IMR-90 (cell line): ENCODE measurements at regions not wholly inside any gene's neighbourhood (a gene's known extent, or its start where the extent isn't known, plus 50 kb on each side); places are given as distances from the start of the nearest gene placed in this dataset.
A peak's percentile ranks its signal among the peaks of the same experiment; 100 is the strongest.

Source experiments
- ATAC-seq: fragments of 200-7000 bp; cut with Tn5 transposase; 2 replicates; pipeline ENCODE4 v1.9.1; 2020; ENCODE audit warnings: low read depth, mild to moderate bottlenecking, moderate library complexity
- BruUV-seq: library from RNA; stranded (reverse); fragments of 400-500 nt; replicated peaks from 2 replicates; lab custom pipeline; 2021; lab: Mats Ljungman, UMichigan
- CTCF ChIA-PET: fragments of 300-600 bp; formaldehyde crosslinking; extraction: SDS; loops from one replicate; lab custom pipeline; 2021; ENCODE audit warnings: antibody characterized with exemption; lab: Yijun Ruan, JAX
- POLR2A ChIA-PET: fragments of 300-600 bp; sonication (Branson Sonifier 250); formaldehyde crosslinking; loops from one replicate; lab custom pipeline; 2022; ENCODE audit warnings: antibody characterized with exemption; ENCODE audit not compliant: unreplicated experiment; lab: Charles Lee
- DNase-seq: peaks from one replicate; pipeline ENCODE4 v3.0.0; 2013
- H2AFZ ChIP-seq: replicated peaks from 2 replicates; pipeline ENCODE3; 2013; ENCODE audit warnings: low read length, mild to moderate bottlenecking; ENCODE audit not compliant: poor library complexity
- H2AK5ac ChIP-seq: 2 replicates; pipeline ENCODE4 v1.6.1; 2013; ENCODE audit warnings: low read depth, low read length, inconsistent platforms
- H2AK9ac ChIP-seq: replicated peaks from 2 replicates; pipeline ENCODE3; 2013; ENCODE audit warnings: mild to moderate bottlenecking, low read depth, low read length, moderate library complexity; ENCODE audit not compliant: poor library complexity
- H2BK120ac ChIP-seq: 2 replicates; pipeline ENCODE4 v1.6.1; 2013; ENCODE audit warnings: low read depth, low read length, inconsistent platforms
- H2BK15ac ChIP-seq: 3 replicates; pipeline ENCODE4 v1.6.1; 2013; ENCODE audit warnings: low read depth, low read length, inconsistent platforms
- H2BK20ac ChIP-seq: 2 replicates; pipeline ENCODE4 v1.6.1; 2013; ENCODE audit warnings: low read depth, mild to moderate bottlenecking, inconsistent platforms, low read length, moderate library complexity
- H2BK5ac ChIP-seq: 2 replicates; pipeline ENCODE4 v1.6.1; 2013; ENCODE audit warnings: mild to moderate bottlenecking, low read depth, low read length, inconsistent platforms; ENCODE audit not compliant: poor library complexity, severe bottlenecking
- H3K14ac ChIP-seq: replicated peaks from 2 replicates; pipeline ENCODE4 v1.6.1; 2013; ENCODE audit warnings: low read depth, low read length, inconsistent platforms
- H3K18ac ChIP-seq: 2 replicates; pipeline ENCODE4 v1.6.1; 2013; ENCODE audit warnings: low read depth, low read length, control low read depth
- H3K23ac ChIP-seq: 2 replicates; pipeline ENCODE4 v1.6.1; 2013; ENCODE audit warnings: low read depth, low read length, inconsistent platforms
- H3K27ac ChIP-seq: 2 replicates; pipeline ENCODE4 v1.5.1; 2013; ENCODE audit warnings: mild to moderate bottlenecking, control low read depth, low read length; ENCODE audit not compliant: insufficient read depth
- H3K27me3 ChIP-seq: 2 replicates; pipeline ENCODE4 v1.6.1; 2013; ENCODE audit warnings: low read length; ENCODE audit not compliant: control insufficient read depth, insufficient read depth
- H3K36me3 ChIP-seq: 2 replicates; pipeline ENCODE4 v1.6.1; 2013; ENCODE audit warnings: low read length, mixed read lengths; ENCODE audit not compliant: control insufficient read depth, insufficient read depth
- H3K4ac ChIP-seq: 2 replicates; pipeline ENCODE4 v1.6.1; 2013; ENCODE audit warnings: low read depth, low read length, inconsistent platforms
- H3K4me1 ChIP-seq: 2 replicates; pipeline ENCODE4 v1.6.1; 2013; ENCODE audit warnings: low read length, mixed read lengths; ENCODE audit not compliant: control insufficient read depth, insufficient read depth
- H3K4me2 ChIP-seq: 2 replicates; pipeline ENCODE4 v1.6.1; 2013; ENCODE audit warnings: low read depth, mild to moderate bottlenecking, control low read depth, low read length, moderate library complexity
- H3K4me3 ChIP-seq: 2 replicates; pipeline ENCODE4 v1.5.1; 2013; ENCODE audit warnings: low read depth, mild to moderate bottlenecking, control low read depth, low read length, moderate library complexity; ENCODE audit not compliant: insufficient read depth
- H3K56ac ChIP-seq: 2 replicates; pipeline ENCODE4 v1.6.1; 2013; ENCODE audit warnings: low read length, inconsistent platforms; ENCODE audit not compliant: insufficient read depth; ENCODE audit errors: extremely low read depth
- H3K79me1 ChIP-seq, 2 experiments: 2 replicates each; pipeline ENCODE4 v1.6.1; 2013; ENCODE audit warnings: low read length in 2 of 2, inconsistent platforms in 1 of 2, low read depth in 1 of 2
- H3K9ac ChIP-seq: 2 replicates; pipeline ENCODE4 v1.6.1; 2013; ENCODE audit warnings: low read depth, low read length, control low read depth
- H3K9me1 ChIP-seq: 2 replicates; pipeline ENCODE4 v1.6.1; 2013; ENCODE audit warnings: low read length, inconsistent platforms; ENCODE audit not compliant: insufficient read depth
- H3K9me3 ChIP-seq: 2 replicates; pipeline ENCODE4 v1.6.1; 2013; ENCODE audit warnings: low read length; ENCODE audit not compliant: control insufficient read depth, insufficient read depth
- H4K20me1 ChIP-seq: 2 replicates; pipeline ENCODE4 v1.6.1; 2013; ENCODE audit warnings: low read length, inconsistent platforms; ENCODE audit not compliant: insufficient read depth
- H4K5ac ChIP-seq: 2 replicates; pipeline ENCODE4 v1.6.1; 2013; ENCODE audit warnings: mild to moderate bottlenecking, low read depth, low read length, control low read depth
- H4K8ac ChIP-seq, 2 experiments: 2 replicates each; pipeline ENCODE4 v1.6.1; 2013; ENCODE audit warnings: low read depth in 2 of 2, low read length in 2 of 2, control low read depth in 1 of 2, inconsistent platforms in 1 of 2
- H4K91ac ChIP-seq: 2 replicates; pipeline ENCODE4 v1.6.1; 2013; ENCODE audit warnings: low read depth, low read length, inconsistent platforms; ENCODE audit not compliant: insufficient read depth
- BHLHE40 ChIP-seq: fragments of 150-350 bp; IDR thresholded peaks from 2 replicates; pipeline ENCODE4 v1.6.1; 2016; ENCODE audit warnings: mild to moderate bottlenecking, low read depth, low read length
- CEBPB ChIP-seq: IDR thresholded peaks from 2 replicates; pipeline ENCODE4 v1.6.1; 2012; ENCODE audit warnings: low read depth, low read length, improper control_type of control experiment
- CHD1 ChIP-seq: IDR thresholded peaks from 2 replicates; pipeline ENCODE4 v1.6.1; 2012; ENCODE audit warnings: low read depth, low read length, improper control_type of control experiment
- ELK1 ChIP-seq: fragments of 150-350 bp; IDR thresholded peaks from 2 replicates; pipeline ENCODE4 v1.6.1; 2016; ENCODE audit warnings: low read depth, mild to moderate bottlenecking, low read length, moderate library complexity, borderline replicate concordance
- FOS ChIP-seq: fragments of 150-350 bp; IDR thresholded peaks from 2 replicates; pipeline ENCODE4 v1.6.1; 2016; ENCODE audit warnings: low read depth, low read length
- MAFK ChIP-seq: IDR thresholded peaks from 2 replicates; pipeline ENCODE4 v1.6.1; 2012; ENCODE audit warnings: low read depth, low read length, improper control_type of control experiment
- MAZ ChIP-seq: IDR thresholded peaks from 2 replicates; pipeline ENCODE4 v1.6.1; 2012; ENCODE audit warnings: low read depth, mild to moderate bottlenecking, low read length, improper control_type of control experiment, moderate library complexity, borderline replicate concordance
- MXI1 ChIP-seq: IDR thresholded peaks from 2 replicates; pipeline ENCODE4 v1.6.1; 2012; ENCODE audit warnings: low read depth, mild to moderate bottlenecking, low read length, moderate library complexity, borderline replicate concordance
- NFE2L2 ChIP-seq: fragments of 150-350 bp; IDR thresholded peaks from 2 replicates; pipeline ENCODE4 v1.6.1; 2016; ENCODE audit warnings: low read depth, mild to moderate bottlenecking, low read length
- POLR2A ChIP-seq: IDR thresholded peaks from 2 replicates; pipeline ENCODE4 v1.6.1; 2012; ENCODE audit warnings: mild to moderate bottlenecking, low read depth, low read length
- RAD21 ChIP-seq: IDR thresholded peaks from 2 replicates; pipeline ENCODE4 v1.6.1; 2012; ENCODE audit warnings: low read length, improper control_type of control experiment
- RCOR1 ChIP-seq: IDR thresholded peaks from 2 replicates; pipeline ENCODE4 v1.6.1; 2012; ENCODE audit warnings: mild to moderate bottlenecking, low read length, improper control_type of control experiment; ENCODE audit not compliant: insufficient replicate concordance
- RFX5 ChIP-seq: IDR thresholded peaks from 2 replicates; pipeline ENCODE4 v1.8.0; 2012; ENCODE audit warnings: low read depth, mild to moderate bottlenecking, low read length, moderate library complexity
- SMC3 ChIP-seq: fragments of 150-350 bp; IDR thresholded peaks from 2 replicates; pipeline ENCODE4 v1.6.1; 2016; ENCODE audit warnings: low read depth, mild to moderate bottlenecking, antibody characterized with exemption, low read length, moderate library complexity
- WGBS, 2 experiments: methylation state at CpG; one replicate each; pipeline versions ENCODE4 v1.1.5 to v1.1.7; 2013; ENCODE audit warnings: missing lambda C conversion rate in 2 of 2; ENCODE audit not compliant: insufficient read length in 1 of 2; ENCODE audit errors: extremely low coverage in 2 of 2; 5-methylcytosine and 5-hydroxymethylcytosine counted together
- dilution Hi-C: fragments of 300-500 bp; cut with HindIII; formaldehyde crosslinking; loops from one replicate; pipeline ENCODE4 v1.14.3; 2018; ENCODE audit warnings: low sequenced_read_pairs; ENCODE audit not compliant: unreplicated experiment
- in situ Hi-C: fragments of 300-500 bp; cut with MboI; formaldehyde crosslinking; loops from 3 replicates; pipeline ENCODE4 v1.14.3; 2019; ENCODE audit warnings: low sequenced_read_pairs, inconsistent platforms, mixed read lengths
- intact Hi-C: fragments of 100-400 bp; cut with micrococcal nuclease; formaldehyde crosslinking; loops from 2 replicates; pipeline ENCODE4 v1.10.0; 2022
- TF ChIP-seq, protein P1 (sequence below): conservative IDR thresholded peaks from 2 replicates; pipeline ENCODE4 v1.5.1; 2012; ENCODE audit warnings: mild to moderate bottlenecking, low read depth, low read length, improper control_type of control experiment

DNA sequence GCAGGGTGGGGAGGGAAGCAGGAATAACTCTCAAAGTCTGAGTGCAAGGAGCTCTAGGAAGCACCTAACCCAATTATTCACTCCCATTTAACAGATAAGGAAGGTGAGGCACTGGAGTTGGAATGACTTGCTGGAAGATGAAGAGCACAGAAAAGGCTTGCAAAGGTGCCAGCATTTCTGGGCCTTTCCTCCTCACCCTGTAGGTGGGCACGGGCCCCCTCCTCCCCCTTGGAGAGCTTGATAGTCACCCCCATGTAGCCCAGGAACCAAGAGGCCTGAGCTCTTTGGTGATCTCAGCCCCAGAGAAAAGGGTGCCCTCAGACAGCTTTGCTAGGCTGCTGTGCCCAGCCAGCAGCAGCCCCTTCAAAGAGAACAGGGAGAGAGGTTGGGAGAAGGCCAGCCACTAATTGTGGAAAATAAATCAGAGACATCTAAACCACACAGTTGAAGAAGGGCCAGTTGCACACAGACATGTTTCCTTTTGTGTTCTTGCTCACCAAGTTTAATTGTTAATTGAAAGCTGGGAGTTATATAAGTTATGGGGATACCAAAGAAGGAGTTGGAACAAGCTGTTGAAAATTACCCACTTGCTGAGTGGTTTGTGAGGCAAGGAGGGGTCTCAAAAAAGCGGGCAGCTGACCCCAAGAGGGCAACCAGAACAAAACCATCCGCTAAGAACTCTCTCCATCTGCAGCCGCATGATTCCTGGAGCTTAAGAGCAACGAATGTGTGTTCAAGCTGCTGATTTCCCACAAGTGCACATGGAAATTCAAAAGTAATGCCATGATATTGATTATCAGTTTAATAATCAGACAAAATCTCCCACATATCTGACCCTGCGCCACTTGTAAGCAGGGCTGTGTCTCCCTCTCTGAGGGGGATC lies 77.0 kb downstream of the MRPL14 start:
- Histone ChIP-seq H3K9me3 (no peaks in the 10 kb centered on the region), H2BK120ac (peak overlapping the region; percentile 89), H3K4ac (peak overlapping the region; percentile 92), H3K27me3 (no peaks in the 10 kb centered on the region), H3K4me2 (no peak overlapping the region; the same call in 1 of the 2 replicates), H3K9me1 (peaks cover 51% of the 10 kb centered on the region), H3K79me1 (0 out of 4 replicates have a peak, but pooled peaks cover 0 to 7% of the 10 kb centered on the region in 2 experiments), H2AK5ac (peak overlapping the region; percentile 97), H4K91ac (peak overlapping the region; percentile 93), H3K18ac (peak overlapping the region; percentile 68), H3K56ac (0 out of 2 replicates have a peak overlapping the region, but pooled peaks have one; percentile 17), H4K8ac (peak overlapping the region; percentile 85; a peak in 3 of 4 replicates), H3K23ac (no peak overlapping the region; the same call in 1 of the 2 replicates), H2AFZ (peak overlapping the region; percentile 73), H2BK15ac (peak overlapping the region; percentile 88; the same call in 2 of the 3 replicates), H3K9ac (peak overlapping the region; percentile 55; the same call in 1 of the 2 replicates), H3K4me3 (no peak overlapping the region), H3K4me1 (peaks cover 57% of the 10 kb centered on the region), H3K27ac (peak overlapping the region; percentile 84; the same call in 1 of the 2 replicates), H3K36me3 (no peaks in the 10 kb centered on the region), H4K5ac (peak overlapping the region; percentile 79), H3K14ac (peak overlapping the region; percentile 69), H2BK5ac (peak overlapping the region; percentile 73), H4K20me1 (no peaks in the 10 kb centered on the region), H2AK9ac (peak overlapping the region; percentile 20), H2BK20ac (peak overlapping the region; percentile 88; the same call in 1 of the 2 replicates)
- in situ Hi-C loops: no loop called here
- dilution Hi-C loops: no loop called here
- POLR2A ChIA-PET: interaction anchor here (0.5 kb wide), 1 partner anchor 171 kb away, joined by 6 read pairs; no protein-coding TSS in a partner anchor
- no TSS peak for BruUV-seq
- DNase-seq: peak; percentile 39
- CTCF ChIA-PET: interaction anchor here (0.9 kb wide), 1 partner anchor 275 kb away, joined by 3 read pairs; no protein-coding TSS in a partner anchor
- intact Hi-C loops: no loop called here
- no peak for ATAC-seq
- WGBS, 2 experiments: no CpG with 5 or more reads among the region's 6 CpGs
- TF ChIP-seq RAD21 (no peak), RCOR1 (no peak), BHLHE40 (no peak), MXI1 (no peak), FOS (no peak), POLR2A (no peak), SMC3 (no peak), NFE2L2 (no peak), ELK1 (no peak), RFX5 (no peak), CEBPB (no peak), MAZ (no peak), MAFK (no peak), CHD1 (no peak)
- TF ChIP-seq, protein P1, sequence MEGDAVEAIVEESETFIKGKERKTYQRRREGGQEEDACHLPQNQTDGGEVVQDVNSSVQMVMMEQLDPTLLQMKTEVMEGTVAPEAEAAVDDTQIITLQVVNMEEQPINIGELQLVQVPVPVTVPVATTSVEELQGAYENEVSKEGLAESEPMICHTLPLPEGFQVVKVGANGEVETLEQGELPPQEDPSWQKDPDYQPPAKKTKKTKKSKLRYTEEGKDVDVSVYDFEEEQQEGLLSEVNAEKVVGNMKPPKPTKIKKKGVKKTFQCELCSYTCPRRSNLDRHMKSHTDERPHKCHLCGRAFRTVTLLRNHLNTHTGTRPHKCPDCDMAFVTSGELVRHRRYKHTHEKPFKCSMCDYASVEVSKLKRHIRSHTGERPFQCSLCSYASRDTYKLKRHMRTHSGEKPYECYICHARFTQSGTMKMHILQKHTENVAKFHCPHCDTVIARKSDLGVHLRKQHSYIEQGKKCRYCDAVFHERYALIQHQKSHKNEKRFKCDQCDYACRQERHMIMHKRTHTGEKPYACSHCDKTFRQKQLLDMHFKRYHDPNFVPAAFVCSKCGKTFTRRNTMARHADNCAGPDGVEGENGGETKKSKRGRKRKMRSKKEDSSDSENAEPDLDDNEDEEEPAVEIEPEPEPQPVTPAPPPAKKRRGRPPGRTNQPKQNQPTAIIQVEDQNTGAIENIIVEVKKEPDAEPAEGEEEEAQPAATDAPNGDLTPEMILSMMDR: no peak
